Activated naive CD4-positive, alpha-beta T cell treated with anti-CD3 and anti-CD28 coated beads, Interleukin-2, amount 50 U/mL, for 72 hours (primary cell): ENCODE measurements at regions not wholly inside any gene's neighbourhood (a gene's known extent, or its start where the extent isn't known, plus 50 kb on each side); places are given as distances from the start of the nearest gene placed in this dataset.

ENCODE experiments used
- ATAC-seq, 2 donors: fragments of 150-1000 bp; cut with Tn5 transposase; 2 replicates each; pipeline ENCODE4 v1.10.0; 2021; ENCODE audit warnings: mild to moderate bottlenecking in 2 of 2, moderate library complexity in 2 of 2
- DNase-seq, 2 donors: peaks; one replicate each; pipeline ENCODE4 v3.0.0; 2021 to 2022; ENCODE audit warnings: low spot score in 2 of 2
- H3K27ac Mint-ChIP-seq, 2 donors: one replicate each; pipeline ENCODE4 v1.8.0; 2022; ENCODE audit warnings: mild to moderate bottlenecking in 2 of 2, mixed read lengths in 2 of 2
- H3K36me3 Mint-ChIP-seq, 2 donors: one replicate each; pipeline ENCODE4 v1.8.0; 2022; ENCODE audit warnings: mixed read lengths in 2 of 2
- H3K9me3 Mint-ChIP-seq, 2 donors: one replicate each; pipeline ENCODE4 v1.8.0; 2022; ENCODE audit warnings: mixed read lengths in 2 of 2

DNA sequence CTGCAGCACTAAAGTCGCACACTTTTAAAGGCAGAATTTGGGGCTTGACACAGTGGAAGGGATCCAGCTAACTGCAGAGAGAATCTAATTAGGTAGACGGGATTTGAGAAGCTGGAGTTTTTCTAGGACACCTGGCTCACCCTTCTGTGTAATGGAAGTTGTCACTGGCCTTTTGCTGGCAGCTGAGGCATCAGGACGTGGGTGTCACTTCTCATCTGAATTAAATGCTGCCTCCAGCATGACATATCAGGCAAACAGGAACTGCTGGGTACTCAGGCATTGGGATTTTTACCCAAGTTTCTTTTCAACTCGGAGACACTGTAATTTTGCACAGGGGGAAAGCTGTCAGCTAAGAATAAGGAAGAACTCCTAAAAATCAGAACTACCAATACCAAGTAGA lies 861.9 kb upstream of the ARPP21 start:
- H3K9me3 Mint-ChIP-seq, result peaks cover 0 to 7% of the 10 kb centered on the region in 2 donors
- DNase-seq, result no peak
- no peaks in the 10 kb centered on the region for H3K36me3 Mint-ChIP-seq
- no peak overlapping the region for H3K27ac Mint-ChIP-seq
- ATAC-seq, result no peak

DNA sequence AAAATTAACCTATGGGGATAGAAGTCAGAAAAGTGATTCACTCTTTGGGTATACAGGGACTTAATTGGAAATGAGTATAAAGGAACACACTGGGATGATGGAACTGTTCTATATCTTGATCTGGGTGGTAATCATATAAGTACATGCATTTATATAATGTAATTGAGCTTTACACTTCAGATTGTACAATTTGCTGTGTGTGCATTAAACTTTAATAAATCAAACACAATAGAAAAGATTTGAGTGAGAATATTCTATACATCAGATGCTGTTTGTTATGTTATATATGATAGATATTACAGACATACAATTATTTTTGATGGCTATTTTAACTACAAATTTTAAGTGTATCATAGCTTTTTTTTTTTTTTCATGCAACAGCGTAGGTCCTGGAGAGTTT lies 860.2 kb upstream of the ARPP21 start:
- no peaks in the 10 kb centered on the region for H3K36me3 Mint-ChIP-seq
- H3K27ac Mint-ChIP-seq, result no peak overlapping the region

DNA sequence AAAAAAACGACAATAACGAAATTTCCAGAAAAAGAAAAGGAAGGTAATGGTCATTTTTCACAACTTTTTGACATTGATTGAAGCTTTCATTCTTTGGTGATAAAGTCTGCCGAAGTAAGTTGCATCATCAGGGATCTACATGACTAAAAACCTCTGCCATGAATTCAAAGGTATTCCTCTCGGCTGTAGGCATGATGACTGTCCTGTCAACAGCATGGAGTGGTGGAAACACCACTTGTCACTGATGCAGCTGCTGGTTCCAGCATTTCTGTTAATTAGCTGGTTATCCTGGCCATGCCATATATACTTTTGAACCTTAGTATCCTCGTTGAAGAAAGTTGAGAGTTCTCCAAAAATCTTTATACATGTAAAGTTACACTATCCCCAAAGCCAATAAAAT lies 859.0 kb upstream of the ARPP21 start:
- Mint-ChIP-seq H3K36me3 (no peaks in the 10 kb centered on the region), H3K9me3 (peaks cover 0 to 11% of the 10 kb centered on the region in 2 donors), H3K27ac (no peak overlapping the region)
- no peak for DNase-seq
- ATAC-seq, result no peak

More for the DNA sequence above, 860.2 kb upstream of the ARPP21 start:
- H3K9me3 Mint-ChIP-seq, result peaks cover 0 to 11% of the 10 kb centered on the region in 2 donors
- no peak for ATAC-seq
- DNase-seq, result no peak

DNA sequence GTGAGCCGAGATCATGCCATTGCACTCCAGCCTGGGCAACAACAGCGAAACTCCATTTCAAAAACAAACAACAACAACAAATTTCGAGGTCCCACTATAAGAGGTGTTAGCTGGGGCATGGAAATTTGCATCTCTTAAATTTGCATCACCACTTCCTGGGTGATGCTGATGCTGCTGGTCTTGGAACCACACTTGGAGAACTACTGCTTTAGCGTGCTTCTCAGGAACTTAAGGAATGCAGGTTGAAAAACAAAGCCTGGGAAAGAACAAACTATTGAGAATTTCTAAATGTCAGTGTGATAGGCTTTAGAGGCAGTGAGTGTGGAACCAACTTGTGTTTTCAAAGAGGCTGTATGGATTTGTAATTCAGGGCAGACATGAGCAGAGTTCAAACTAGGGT lies 858.4 kb upstream of the ARPP21 start:
- no peaks in the 10 kb centered on the region for H3K36me3 Mint-ChIP-seq
- H3K9me3 Mint-ChIP-seq, result peaks cover 0 to 11% of the 10 kb centered on the region in 2 donors
- H3K27ac Mint-ChIP-seq, result no peak overlapping the region
- DNase-seq, result no peak
- ATAC-seq, result no peak

DNA sequence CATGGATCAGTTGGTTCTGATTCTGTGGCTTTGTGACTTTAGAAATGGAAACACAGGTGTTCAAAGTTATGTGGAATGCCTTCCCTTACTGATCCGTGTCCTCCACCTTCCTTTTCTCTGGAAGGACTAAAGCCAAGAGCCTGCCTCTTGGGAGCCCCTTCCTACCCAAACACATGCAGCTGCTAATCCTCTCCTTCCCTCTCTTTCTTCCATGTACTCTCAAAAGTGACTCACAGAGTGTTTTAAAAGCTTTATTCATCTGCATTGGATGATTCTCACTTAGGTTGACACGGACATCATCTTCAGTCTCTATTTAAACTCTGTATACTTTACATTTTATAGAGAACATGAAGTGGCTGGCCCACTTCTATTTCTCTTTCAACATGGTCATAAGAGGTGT lies 856.5 kb upstream of the ARPP21 start:
- Mint-ChIP-seq H3K9me3 (peaks cover 0 to 11% of the 10 kb centered on the region in 2 donors), H3K36me3 (no peaks in the 10 kb centered on the region), H3K27ac (no peak overlapping the region)
- DNase-seq, result no peak
- no peak for ATAC-seq

DNA sequence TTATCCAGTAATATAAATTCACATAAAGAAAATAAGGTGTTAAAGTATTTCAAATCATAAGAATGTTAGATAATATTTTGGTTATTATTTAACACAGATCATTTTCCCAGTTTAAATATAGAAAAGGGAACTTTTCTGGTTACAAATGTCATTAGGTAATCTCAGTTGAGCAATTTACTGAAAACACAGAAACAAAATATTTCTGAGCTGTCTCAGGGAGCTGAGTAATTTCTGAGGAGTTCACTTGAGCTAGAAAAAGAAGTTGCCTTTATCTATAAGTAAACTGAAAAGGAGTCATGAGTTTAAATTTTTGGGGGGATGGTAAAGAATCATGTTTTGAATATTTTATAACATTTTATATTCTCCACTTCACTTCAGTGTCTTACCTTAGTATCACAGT lies 855.4 kb upstream of the ARPP21 start:
- DNase-seq, result no peak
- ATAC-seq, result no peak
- H3K9me3 Mint-ChIP-seq, result peaks cover 0 to 11% of the 10 kb centered on the region in 2 donors
- H3K27ac Mint-ChIP-seq, result no peak overlapping the region
- no peaks in the 10 kb centered on the region for H3K36me3 Mint-ChIP-seq

DNA sequence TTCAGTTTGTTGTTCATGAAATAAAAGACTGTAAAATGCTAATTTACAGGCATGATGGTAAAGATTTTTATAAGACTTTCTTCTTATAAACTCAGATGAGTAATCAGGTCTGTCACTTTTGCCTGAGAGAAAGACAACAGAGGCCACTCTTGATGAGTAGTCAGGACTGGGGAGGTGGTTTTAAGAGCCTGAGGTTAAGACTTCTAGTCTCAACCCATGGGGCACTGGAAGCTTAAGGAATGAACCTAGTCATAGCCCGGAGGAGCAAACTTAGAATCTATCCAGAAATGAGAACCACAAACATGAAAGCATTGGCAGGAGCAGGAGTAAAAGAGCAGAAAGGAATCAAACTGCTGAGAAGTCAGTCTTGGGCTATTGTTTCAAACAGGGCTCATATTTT lies 846.3 kb upstream of the ARPP21 start:
- H3K9me3 Mint-ChIP-seq, result peaks cover 0 to 12% of the 10 kb centered on the region in 2 donors
- no peaks in the 10 kb centered on the region for H3K36me3 Mint-ChIP-seq
- ATAC-seq, result no peak
- no peak overlapping the region for H3K27ac Mint-ChIP-seq
- DNase-seq, result no peak

DNA sequence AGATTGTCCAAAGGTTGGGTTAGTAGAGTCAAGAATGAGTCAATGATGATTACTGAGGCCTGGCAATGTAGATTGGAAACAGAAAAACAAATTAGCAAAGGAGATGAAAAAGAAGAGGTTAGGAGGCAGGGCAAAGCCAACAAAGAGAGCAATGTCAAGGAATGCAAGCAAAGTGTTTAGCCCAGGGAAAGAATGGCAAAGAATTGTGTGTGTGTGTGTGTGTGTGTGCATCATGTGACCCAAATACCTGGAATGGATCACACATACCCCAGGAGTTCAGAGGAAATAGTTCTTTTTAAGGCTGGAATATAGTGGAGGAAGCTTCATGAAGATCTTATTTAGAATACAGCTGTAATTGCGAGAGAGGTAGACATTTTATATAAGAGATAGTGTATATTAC lies 831.7 kb upstream of the ARPP21 start:
- Mint-ChIP-seq H3K36me3 (no peaks in the 10 kb centered on the region), H3K27ac (no peak overlapping the region), H3K9me3 (peaks cover 0 to 5% of the 10 kb centered on the region in 2 donors)
- ATAC-seq (no peak), DNase-seq (no peak)

DNA sequence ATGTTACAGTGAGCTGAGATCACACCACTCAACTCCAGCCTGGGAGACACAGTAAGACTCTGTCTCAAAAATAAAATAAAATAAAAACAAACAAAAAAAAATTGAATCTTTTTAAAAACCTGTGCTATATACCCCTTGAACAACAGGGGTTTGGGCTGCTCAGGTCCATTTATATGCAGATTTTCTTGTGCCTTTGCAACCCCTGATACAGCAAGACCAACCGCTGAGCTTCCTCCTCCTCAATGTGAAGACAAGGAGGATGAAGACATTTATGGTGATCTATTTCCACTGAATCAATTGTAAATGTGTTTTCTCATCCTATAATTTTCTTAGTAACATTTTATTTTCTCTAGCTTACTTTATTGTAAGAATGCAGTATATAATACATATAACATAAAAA lies 831.0 kb upstream of the ARPP21 start:
- DNase-seq, result no peak
- Mint-ChIP-seq H3K36me3 (no peaks in the 10 kb centered on the region), H3K9me3 (peaks cover 0 to 5% of the 10 kb centered on the region in 2 donors), H3K27ac (no peak overlapping the region)
- ATAC-seq, result no peak

DNA sequence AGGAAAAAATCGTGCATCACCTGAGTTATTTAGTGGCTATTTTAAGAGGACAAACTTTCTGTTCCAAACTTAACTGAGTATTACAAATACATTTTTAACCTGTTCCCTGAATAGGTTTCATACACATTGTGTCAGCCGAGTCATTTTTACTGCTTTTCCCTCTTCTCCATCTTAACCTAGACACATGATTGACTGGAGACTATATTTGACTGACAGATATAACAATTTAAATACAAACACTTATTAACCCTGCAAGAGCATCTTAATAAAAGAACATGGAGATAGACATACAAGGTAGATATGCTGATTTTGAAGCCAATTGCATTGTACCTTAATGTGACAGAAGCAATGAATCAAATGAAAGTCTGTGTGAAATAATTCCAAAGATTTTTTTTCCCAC lies 810.5 kb upstream of the ARPP21 start:
- Mint-ChIP-seq H3K36me3 (peaks cover 0 to 5% of the 10 kb centered on the region in 2 donors), H3K9me3 (peaks cover 11 to 12% of the 10 kb centered on the region in 2 donors)
- DNase-seq, result no peak

DNA sequence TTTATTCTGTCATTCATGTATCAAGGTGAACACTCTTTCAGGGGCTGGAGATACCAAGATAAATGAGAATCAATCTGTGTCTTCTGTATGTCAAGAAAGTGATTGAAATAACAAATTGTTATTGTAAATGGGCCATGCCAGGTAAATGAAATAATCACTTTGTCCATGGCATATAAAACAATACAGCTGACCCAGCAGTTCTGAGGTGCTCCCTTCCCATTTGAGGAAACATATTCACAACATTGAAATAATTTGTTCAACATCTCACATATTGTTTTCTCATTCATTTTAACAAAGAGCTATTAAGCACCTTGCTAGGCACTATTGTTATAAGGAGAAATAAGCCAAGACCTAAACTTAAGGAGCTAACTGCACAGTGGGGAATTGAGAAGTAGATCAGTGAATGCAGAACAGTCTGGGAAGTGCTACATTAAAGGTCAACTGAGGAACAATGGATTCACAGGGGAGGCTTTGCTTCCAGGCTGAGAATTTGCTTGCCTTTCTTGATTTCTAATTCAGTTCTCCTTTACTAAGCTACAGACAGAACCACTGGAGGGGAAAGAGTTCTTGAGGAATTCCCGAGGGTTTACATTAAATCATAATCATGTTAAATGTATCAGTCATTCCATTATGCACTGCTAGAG lies 806.3 kb upstream of the ARPP21 start:
- ATAC-seq, result no peak
- H3K9me3 Mint-ChIP-seq, result peaks cover 7 to 9% of the 10 kb centered on the region in 2 donors
- H3K27ac Mint-ChIP-seq, result no peak overlapping the region
- DNase-seq, result no peak
- H3K36me3 Mint-ChIP-seq, result peaks cover 0 to 2% of the 10 kb centered on the region in 2 donors

More for the DNA sequence above, 810.5 kb upstream of the ARPP21 start:
- H3K27ac Mint-ChIP-seq, result no peak overlapping the region
- ATAC-seq, result no peak

DNA sequence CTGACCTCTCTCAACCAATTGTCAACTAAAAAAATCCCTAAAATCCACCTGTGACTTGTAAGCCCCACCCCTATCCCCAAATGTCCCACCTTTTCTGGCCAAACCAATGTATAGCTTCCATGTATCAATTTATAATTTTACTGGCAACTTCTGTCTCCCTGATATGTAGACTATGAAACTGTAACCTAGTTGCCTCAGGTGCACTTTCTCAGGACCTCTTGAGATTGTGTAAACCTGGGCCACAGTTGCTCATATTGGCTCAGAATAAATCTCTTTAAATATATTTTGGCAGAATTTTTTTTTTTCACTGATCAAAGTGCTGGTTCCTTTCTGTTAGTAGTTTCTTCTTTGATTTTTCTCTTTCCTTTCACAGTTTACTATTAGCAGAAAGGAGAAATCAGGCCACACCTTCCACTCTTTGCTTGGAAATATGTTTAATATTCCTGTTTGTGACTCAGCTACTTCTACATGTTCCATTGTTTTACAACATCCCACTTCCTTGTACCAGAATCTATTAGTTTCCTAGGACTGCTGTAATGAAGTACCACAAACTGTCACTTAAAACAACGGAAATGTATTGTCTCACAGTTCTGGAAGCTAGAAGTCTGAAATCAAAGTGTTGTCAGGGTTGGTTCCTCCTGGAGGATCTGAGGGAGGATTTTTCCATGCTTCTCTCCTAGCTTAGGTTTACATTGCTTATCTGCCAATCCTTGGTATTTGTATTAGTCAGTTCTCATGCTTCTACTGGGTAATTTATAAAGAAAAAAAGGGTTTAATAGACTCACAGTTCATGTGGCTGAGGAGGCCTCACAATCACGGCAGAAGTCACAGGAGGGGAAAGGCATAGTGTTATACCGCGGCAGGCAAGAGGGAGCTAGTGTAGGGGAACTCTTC lies 801.2 kb upstream of the ARPP21 start:
- peak overlapping the region in 1 of 2 donors; percentile 69 for H3K27ac Mint-ChIP-seq
- ATAC-seq, result no peak
- DNase-seq, result no peak
- peaks cover 6 to 15% of the 10 kb centered on the region in 2 donors for H3K9me3 Mint-ChIP-seq
- no peaks in the 10 kb centered on the region for H3K36me3 Mint-ChIP-seq

DNA sequence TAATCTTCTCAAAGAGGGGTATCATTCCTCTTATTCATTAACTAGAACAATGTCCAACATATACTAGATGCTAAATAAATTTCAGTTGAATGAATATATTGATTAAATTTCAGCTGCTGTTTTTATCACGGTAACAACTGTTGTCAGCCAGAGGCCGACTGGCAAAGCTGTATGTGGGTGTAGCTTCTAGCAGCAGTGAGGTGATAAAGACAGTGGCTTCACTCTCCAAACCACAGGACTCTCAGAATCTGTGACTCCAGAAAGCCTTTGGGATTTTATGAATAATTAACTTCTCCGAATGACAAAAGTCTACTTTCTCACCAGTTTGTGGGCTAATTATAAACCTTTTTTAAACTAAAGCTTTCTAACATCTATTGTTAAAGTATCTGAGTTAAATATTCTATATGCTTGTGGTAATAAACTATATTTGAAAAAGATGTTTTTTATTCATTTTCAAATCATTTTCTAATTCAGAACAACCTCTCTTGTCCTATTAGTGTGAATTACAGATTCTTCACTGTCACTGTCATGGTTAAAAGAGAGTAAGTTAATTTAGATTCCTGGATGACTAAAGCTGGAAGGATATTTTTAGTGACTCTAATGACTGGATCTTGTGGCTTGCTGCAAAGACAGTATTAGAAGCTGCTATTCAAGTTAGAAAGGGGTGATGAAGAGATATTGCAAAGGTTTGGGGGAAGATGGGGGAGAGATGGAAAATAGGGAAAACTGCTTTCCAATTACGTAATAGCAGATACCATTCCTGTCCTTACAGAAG lies 796.4 kb upstream of the ARPP21 start:
- no peak for DNase-seq
- peaks cover 6 to 14% of the 10 kb centered on the region in 2 donors for H3K9me3 Mint-ChIP-seq
- no peak for ATAC-seq
- no peaks in the 10 kb centered on the region for H3K36me3 Mint-ChIP-seq
- H3K27ac Mint-ChIP-seq, result no peak overlapping the region

DNA sequence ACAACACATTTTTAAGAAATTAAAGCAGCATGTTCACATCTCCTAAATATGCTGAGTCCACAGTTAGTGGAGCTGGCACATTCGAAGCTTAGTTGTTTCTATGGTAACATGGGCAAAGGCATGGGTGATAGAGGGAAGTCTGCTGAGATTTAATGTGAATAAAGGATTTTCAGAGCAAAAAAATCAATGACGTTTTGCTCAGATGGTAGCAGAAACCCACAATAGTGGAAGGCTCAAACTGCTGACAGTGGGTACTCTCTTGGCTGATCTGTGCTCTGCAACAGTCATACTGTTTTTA lies 795.1 kb upstream of the ARPP21 start:
- no peak overlapping the region for H3K27ac Mint-ChIP-seq
- H3K36me3 Mint-ChIP-seq, result no peaks in the 10 kb centered on the region
- ATAC-seq (no peak), DNase-seq (no peak)
- peaks cover 0 to 7% of the 10 kb centered on the region in 2 donors for H3K9me3 Mint-ChIP-seq

DNA sequence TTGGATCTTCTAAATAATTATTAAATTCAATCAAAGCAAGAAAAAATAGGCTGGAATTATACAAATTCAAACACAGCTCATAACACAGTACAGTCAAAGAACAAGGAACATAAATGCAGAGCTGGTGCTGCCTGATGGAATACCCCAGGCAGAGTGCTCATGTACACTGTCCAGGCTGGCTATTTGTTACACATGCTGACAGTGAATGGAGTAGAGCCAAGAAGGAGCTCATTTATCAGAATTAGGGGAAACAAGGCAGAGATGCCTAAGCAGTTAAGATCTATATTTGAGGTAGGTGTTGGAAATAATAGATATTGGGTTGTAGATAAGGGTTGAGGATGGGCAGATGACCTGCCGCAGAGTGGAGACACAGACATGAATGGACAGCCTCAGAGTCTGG lies 788.2 kb upstream of the ARPP21 start:
- DNase-seq (no peak), ATAC-seq (no peak)
- Mint-ChIP-seq H3K27ac (no peak overlapping the region), H3K9me3 (peaks cover 4 to 8% of the 10 kb centered on the region in 2 donors), H3K36me3 (no peaks in the 10 kb centered on the region)

DNA sequence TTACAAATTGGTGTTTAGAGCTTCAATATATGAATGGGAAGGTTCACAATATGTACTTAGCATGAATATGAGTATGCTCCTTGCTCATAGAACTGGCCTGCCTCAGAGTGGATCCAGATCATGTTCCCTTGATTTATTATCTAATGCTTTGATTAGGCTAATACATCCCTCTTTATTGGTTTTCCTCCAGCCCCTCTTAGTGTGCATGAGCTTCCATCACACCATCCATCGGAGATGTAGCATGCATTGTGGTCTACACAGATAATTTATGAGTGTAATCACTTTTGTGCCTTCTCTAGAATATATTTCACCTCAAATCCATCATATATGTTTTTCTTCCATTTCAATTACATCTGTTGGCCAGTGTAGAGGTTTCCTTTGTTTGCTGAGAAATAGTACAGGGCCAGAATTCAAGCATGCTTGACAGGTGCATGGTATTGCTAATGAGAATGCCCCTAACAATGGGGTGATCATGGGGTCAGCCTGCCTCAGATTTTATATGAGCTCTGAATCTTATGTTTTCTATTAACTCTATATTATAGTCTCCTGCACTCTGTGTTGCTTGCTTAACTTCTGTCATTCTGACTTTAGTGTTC lies 786.4 kb upstream of the ARPP21 start:
- ATAC-seq (no peak), DNase-seq (no peak)
- no peaks in the 10 kb centered on the region for H3K36me3 Mint-ChIP-seq
- peaks cover 4 to 8% of the 10 kb centered on the region in 2 donors for H3K9me3 Mint-ChIP-seq
- no peak overlapping the region for H3K27ac Mint-ChIP-seq
